MM.1S (cell line): ENCODE measurements at regions not wholly inside any gene's neighbourhood (a gene's known extent, or its start where the extent isn't known, plus 50 kb on each side); places are given as distances from the start of the nearest gene placed in this dataset.
"Not testable (repeated sequence)": the region's sequence is repeated elsewhere in the genome, so short reads cannot be mapped to it uniquely, and the experiment has no call there.

Experiments used
- DNase-seq: peaks from one replicate; pipeline ENCODE4 v3.0.0-alpha.2; 2015
- H2AFZ ChIP-seq: fragments of 300-600 bp; sonication (generic); 2 replicates; pipeline ENCODE4 v1.6.0; 2016; ENCODE audit warnings: antibody characterized with exemption, low read length
- H3F3A ChIP-seq: fragments of 300-600 bp; sonication (generic); 2 replicates; pipeline ENCODE4 v1.6.1; 2016; ENCODE audit warnings: mild to moderate bottlenecking, antibody characterized with exemption, low read length, moderate library complexity, mixed read lengths; ENCODE audit not compliant: insufficient read depth
- H3K27ac ChIP-seq: fragments of 300-600 bp; sonication (generic); 2 replicates; pipeline ENCODE4 v1.5.1; 2016; ENCODE audit warnings: mild to moderate bottlenecking, low read length
- H3K27me3 ChIP-seq: fragments of 300-600 bp; sonication (generic); replicated peaks from 2 replicates; pipeline ENCODE4 v1.6.0; 2016; ENCODE audit warnings: low read length; ENCODE audit not compliant: insufficient read depth
- H3K36me3 ChIP-seq: fragments of 300-600 bp; sonication (generic); replicated peaks from 2 replicates; pipeline ENCODE4 v1.6.1; 2016; ENCODE audit warnings: mild to moderate bottlenecking, low read length, mixed read lengths; ENCODE audit not compliant: insufficient read depth
- H3K4me1 ChIP-seq: fragments of 300-600 bp; sonication (generic); 2 replicates; pipeline ENCODE4 v1.6.1; 2016; ENCODE audit warnings: low read length, mixed read lengths
- H3K4me2 ChIP-seq: fragments of 300-600 bp; sonication (generic); 2 replicates; pipeline ENCODE4 v1.6.0; 2016; ENCODE audit warnings: low read depth, low read length
- H3K4me3 ChIP-seq: fragments of 300-600 bp; sonication (generic); 2 replicates; pipeline ENCODE4 v1.5.1; 2016; ENCODE audit warnings: low read length, mixed read lengths
- H3K79me2 ChIP-seq: fragments of 300-600 bp; sonication (generic); 2 replicates; pipeline ENCODE4 v1.6.1; 2016; ENCODE audit warnings: mixed run types, low read length, mixed read lengths
- H3K9ac ChIP-seq: fragments of 300-600 bp; sonication (generic); 2 replicates; pipeline ENCODE4 v1.6.1; 2016; ENCODE audit warnings: low read length, mixed read lengths
- H3K9me2 ChIP-seq: fragments of 300-600 bp; sonication (generic); replicated peaks from 2 replicates; pipeline ENCODE4 v1.6.1; 2016; ENCODE audit warnings: mild to moderate bottlenecking, low read length, mixed read lengths; ENCODE audit not compliant: insufficient read depth
- H3K9me3 ChIP-seq: fragments of 300-600 bp; sonication (generic); replicated peaks from 2 replicates; pipeline ENCODE4 v1.6.1; 2016; ENCODE audit warnings: mild to moderate bottlenecking, low read length, mixed read lengths; ENCODE audit not compliant: insufficient read depth
- H4K20me1 ChIP-seq: fragments of 300-600 bp; sonication (generic); 2 replicates; pipeline ENCODE4 v1.6.1; 2016; ENCODE audit warnings: mild to moderate bottlenecking, low read length, moderate library complexity, mixed read lengths; ENCODE audit not compliant: insufficient read depth
- CTCF ChIP-seq: fragments of 300-600 bp; sonication (generic); IDR thresholded peaks from 2 replicates; pipeline ENCODE4 v1.5.1; 2016; ENCODE audit warnings: antibody characterized with exemption, low read length, mixed read lengths
- EZH2 ChIP-seq: fragments of 300-600 bp; sonication (generic); optimal IDR thresholded peaks from 2 replicates; pipeline ENCODE3; 2017; ENCODE audit warnings: low read depth, mild to moderate bottlenecking, antibody characterized with exemption, low read length, mixed read lengths
- EZH2phosphoT487 ChIP-seq: fragments of 300-600 bp; sonication (generic); IDR thresholded peaks from 2 replicates; pipeline ENCODE4 v1.6.1; 2018; ENCODE audit warnings: antibody characterized with exemption, low read length

GRCh38 chr13:85985797-85986196, 186.6 kb upstream of the SLITRK6 start:
- DNase-seq: no peak
- no peaks in the 10 kb centered on the region for H3K36me3 ChIP-seq
- no peak overlapping the region for H2AFZ ChIP-seq
- no peaks in the 10 kb centered on the region for H3K9me3 ChIP-seq
- H4K20me1 ChIP-seq: no peaks in the 10 kb centered on the region
- H3K4me1 ChIP-seq: no peaks in the 10 kb centered on the region
- H3K79me2 ChIP-seq: no peaks in the 10 kb centered on the region
- no peak overlapping the region for H3K4me2 ChIP-seq
- no peak overlapping the region for H3K4me3 ChIP-seq
- H3K9me2 ChIP-seq: no peaks in the 10 kb centered on the region
- H3K27ac ChIP-seq: no peak overlapping the region
- H3K9ac ChIP-seq: no peak overlapping the region
- H3F3A ChIP-seq: no peaks in the 10 kb centered on the region
- TF ChIP-seq EZH2 (no peak), CTCF (no peak), EZH2phosphoT487 (no peak)
- no peaks in the 10 kb centered on the region for H3K27me3 ChIP-seq

DNA sequence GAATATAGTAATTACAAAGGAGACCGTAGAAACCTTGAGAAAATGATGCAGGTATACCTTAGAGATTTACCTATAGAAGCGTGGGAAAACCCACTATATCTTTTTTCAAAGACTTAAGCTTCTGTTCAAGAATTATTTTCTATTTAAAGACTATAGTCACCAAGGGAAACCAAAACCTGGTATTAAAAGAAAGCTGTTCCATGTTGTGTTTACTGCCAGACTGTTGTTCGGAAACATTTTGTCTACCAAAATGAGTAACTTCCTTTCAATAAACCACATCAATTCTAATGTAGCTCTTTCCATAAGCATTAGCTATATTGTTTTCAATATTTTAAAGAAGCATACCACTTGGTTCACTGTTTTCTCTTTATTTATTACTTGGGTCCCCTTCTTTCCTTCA, 182.9 kb upstream of the SLITRK6 start:
- no peaks in the 10 kb centered on the region for H3K9me3 ChIP-seq
- H3K36me3 ChIP-seq: no peaks in the 10 kb centered on the region
- no peaks in the 10 kb centered on the region for H4K20me1 ChIP-seq
- H3K4me2 ChIP-seq: no peak overlapping the region
- H2AFZ ChIP-seq: no peak overlapping the region
- no peak overlapping the region for H3K27ac ChIP-seq
- no peaks in the 10 kb centered on the region for H3K4me1 ChIP-seq
- H3K4me3 ChIP-seq: no peak overlapping the region
- H3K9me2 ChIP-seq: no peaks in the 10 kb centered on the region
- H3F3A ChIP-seq: no peaks in the 10 kb centered on the region
- H3K27me3 ChIP-seq: no peaks in the 10 kb centered on the region
- TF ChIP-seq CTCF (no peak), EZH2phosphoT487 (no peak), EZH2 (no peak)
- H3K9ac ChIP-seq: no peak overlapping the region
- no peaks in the 10 kb centered on the region for H3K79me2 ChIP-seq
- no peak for DNase-seq

GRCh38 chr13:85980447-85980846, 181.2 kb upstream of the SLITRK6 start:
- H3K9ac ChIP-seq, H3K4me1 ChIP-seq, H3K27me3 ChIP-seq, H3K4me3 ChIP-seq, H3K27ac ChIP-seq, H3K36me3 ChIP-seq, H3K4me2 ChIP-seq, H2AFZ ChIP-seq, DNase-seq, H4K20me1 ChIP-seq, H3K9me2 ChIP-seq, H3F3A ChIP-seq, H3K9me3 ChIP-seq, H3K79me2 ChIP-seq: not testable (repeated sequence)

DNA sequence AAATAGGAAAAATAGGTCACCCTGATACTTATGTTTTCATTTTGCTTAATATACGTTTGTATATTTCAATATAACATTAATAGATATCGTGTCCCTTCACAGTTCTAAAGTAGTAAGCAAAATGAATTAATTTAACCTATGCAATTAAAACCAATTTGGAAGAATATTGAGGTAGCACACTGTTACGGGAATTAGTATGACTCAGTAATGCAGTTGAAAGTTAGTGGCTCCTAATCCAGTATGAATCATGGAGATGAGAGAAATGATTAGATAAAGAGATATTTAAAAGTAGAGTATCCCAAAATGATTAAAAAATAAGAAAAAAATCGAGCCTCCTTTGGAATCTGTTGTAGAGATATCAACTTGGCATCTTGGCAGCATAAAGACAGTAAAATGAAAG, 177.0 kb upstream of the SLITRK6 start:
- Histone ChIP-seq H4K20me1 (no peaks in the 10 kb centered on the region), H3K79me2 (no peaks in the 10 kb centered on the region), H3K4me2 (no peak overlapping the region), H3K4me3 (no peak overlapping the region), H3K36me3 (no peaks in the 10 kb centered on the region), H3K27me3 (no peaks in the 10 kb centered on the region), H2AFZ (no peak overlapping the region), H3K4me1 (no peaks in the 10 kb centered on the region), H3F3A (no peaks in the 10 kb centered on the region), H3K27ac (no peak overlapping the region), H3K9me2 (no peaks in the 10 kb centered on the region), H3K9me3 (no peaks in the 10 kb centered on the region), H3K9ac (no peak overlapping the region)
- TF ChIP-seq CTCF (no peak), EZH2 (no peak), EZH2phosphoT487 (no peak)
- DNase-seq: no peak
